GM23338 (cell line): ENCODE measurements at regions not wholly inside any gene's neighbourhood (a gene's known extent, or its start where the extent isn't known, plus 50 kb on each side); places are given as distances from the start of the nearest gene placed in this dataset.

ENCODE experiments used
- ATAC-seq: fragments of 200-7000 bp; cut with Tn5 transposase; 3 replicates; pipeline ENCODE4 v1.9.1; 2020
- DNase-seq: peaks from one replicate; pipeline ENCODE4 v3.0.0-alpha.2; 2015; ENCODE audit warnings: low spot score
- H2AFZ ChIP-seq: fragments of 200-600 bp; sonication (generic); 2 replicates; pipeline ENCODE4 v1.8.0; 2016; ENCODE audit warnings: antibody characterized with exemption, mild to moderate bottlenecking, moderate library complexity
- H3F3A ChIP-seq: fragments of 200-600 bp; sonication (generic); replicated peaks from 2 replicates; pipeline ENCODE4 v1.8.0; 2017; ENCODE audit warnings: antibody characterized with exemption, mixed run types, low read depth
- H3K27ac ChIP-seq: fragments of 200-600 bp; sonication (generic); 2 replicates; pipeline ENCODE4 v1.6.1; 2016; ENCODE audit warnings: low read depth
- H3K27me3 ChIP-seq: fragments of 200-600 bp; sonication (generic); 2 replicates; pipeline ENCODE4 v1.8.0; 2016; ENCODE audit warnings: mild to moderate bottlenecking, mixed run types, moderate library complexity; ENCODE audit not compliant: insufficient read depth
- H3K36me3 ChIP-seq: fragments of 200-600 bp; sonication (generic); 2 replicates; pipeline ENCODE4 v1.8.0; 2016; ENCODE audit warnings: mild to moderate bottlenecking; ENCODE audit not compliant: insufficient read depth
- H3K4me1 ChIP-seq: fragments of 200-600 bp; sonication (generic); 2 replicates; pipeline ENCODE4 v1.8.0; 2016; ENCODE audit warnings: mild to moderate bottlenecking, moderate library complexity; ENCODE audit not compliant: insufficient read depth
- H3K4me2 ChIP-seq: fragments of 200-600 bp; sonication (generic); 2 replicates; pipeline ENCODE4 v1.7.1; 2017; ENCODE audit warnings: mixed run types
- H3K4me3 ChIP-seq: fragments of 200-600 bp; sonication (generic); 2 replicates; pipeline ENCODE4 v1.6.1; 2016; ENCODE audit warnings: mixed run types
- H3K79me2 ChIP-seq: fragments of 200-600 bp; sonication (generic); replicated peaks from 2 replicates; pipeline ENCODE4 v1.8.0; 2017; ENCODE audit warnings: mild to moderate bottlenecking; ENCODE audit not compliant: insufficient read depth
- H3K9me2 ChIP-seq: fragments of 200-600 bp; sonication (generic); 2 replicates; pipeline ENCODE4 v1.8.0; 2017; ENCODE audit not compliant: insufficient read depth
- H4K20me1 ChIP-seq: fragments of 200-600 bp; sonication (generic); replicated peaks from 2 replicates; pipeline ENCODE4 v1.8.0; 2017; ENCODE audit warnings: mild to moderate bottlenecking; ENCODE audit not compliant: insufficient read depth
- H3K27ac Mint-ChIP-seq: 2 replicates; pipeline ENCODE4 v1.8.0; 2020; ENCODE audit warnings: inconsistent platforms, mild to moderate bottlenecking, moderate library complexity, mixed read lengths
- H3K27me3 Mint-ChIP-seq: 3 replicates; pipeline ENCODE4 v1.8.0; 2022; ENCODE audit warnings: low read depth, mild to moderate bottlenecking, moderate library complexity, mixed read lengths, inconsistent platforms; ENCODE audit not compliant: insufficient read depth, poor library complexity
- H3K36me3 Mint-ChIP-seq: 3 replicates; pipeline ENCODE4 v1.8.0; 2021; ENCODE audit warnings: low read depth, mild to moderate bottlenecking, inconsistent platforms, moderate library complexity, mixed read lengths
- H3K4me1 Mint-ChIP-seq: 3 replicates; pipeline ENCODE4 v1.8.0; 2020; ENCODE audit warnings: mild to moderate bottlenecking, inconsistent platforms, mixed read lengths
- H3K4me3 Mint-ChIP-seq: 3 replicates; pipeline ENCODE4 v1.8.0; 2021; ENCODE audit warnings: moderate library complexity, mild to moderate bottlenecking, inconsistent platforms, mixed read lengths
- H3K9me3 Mint-ChIP-seq: 3 replicates; pipeline ENCODE4 v1.8.0; 2020; ENCODE audit warnings: moderate library complexity, mild to moderate bottlenecking, inconsistent platforms, mixed read lengths
- CREB1 ChIP-seq: fragments of 250-450 bp; sonication (Bioruptor Pico); IDR thresholded peaks from 2 replicates; pipeline ENCODE4 v1.5.0; 2020; ENCODE audit warnings: low read depth, mild to moderate bottlenecking, moderate library complexity
- CTCF ChIP-seq, 2 experiments: fragments of 200-600 bp in 1 of 2; sonication (generic) in 1 of 2; conservative IDR thresholded peaks; 2 replicates each; pipeline versions ENCODE4 v1.5.1 to v1.6.1; 2016 to 2017; ENCODE audit warnings: antibody characterized with exemption in 2 of 2, low read depth in 2 of 2, mild to moderate bottlenecking in 2 of 2, moderate library complexity in 1 of 2
- EZH2 ChIP-seq: fragments of 200-600 bp; sonication (generic); IDR thresholded peaks from one replicate; pipeline ENCODE4 v1.8.0; 2017; ENCODE audit warnings: antibody characterized with exemption, mild to moderate bottlenecking, low read depth; ENCODE audit not compliant: unreplicated experiment
- NANOG ChIP-seq: IDR thresholded peaks from 2 replicates; pipeline ENCODE4 v1.6.1; 2016; ENCODE audit warnings: antibody characterized with exemption, borderline replicate concordance
- POLR2AphosphoS5 ChIP-seq: IDR thresholded peaks from 2 replicates; pipeline ENCODE4 v1.6.1; 2016; ENCODE audit warnings: antibody characterized with exemption, low read depth
- REST ChIP-seq: IDR thresholded peaks from one replicate; pipeline ENCODE4 v1.6.1; 2018; ENCODE audit warnings: antibody characterized with exemption; ENCODE audit not compliant: unreplicated experiment
- ZNF114 ChIP-seq: fragments of 250-450 bp; sonication (Bioruptor Pico); IDR thresholded peaks from 2 replicates; pipeline ENCODE4 v1.5.0; 2020; ENCODE audit warnings: mild to moderate bottlenecking, moderate library complexity
- ZNF462 ChIP-seq: fragments of 250-450 bp; sonication (Bioruptor Pico); IDR thresholded peaks from 2 replicates; pipeline ENCODE4 v1.5.0; 2020; ENCODE audit warnings: mild to moderate bottlenecking, moderate library complexity

- TF ChIP-seq REST, result no peak
Observed at GRCh38 chr12:85621041-85621440, 215.2 kb downstream of the RASSF9 start (continued).

GRCh38 chr12:85623763-85624162 lies 212.4 kb downstream of the RASSF9 start:
- Histone ChIP-seq H3K4me2 (no peak overlapping the region), H3K9me2 (no peaks in the 10 kb centered on the region), H3K36me3 (no peaks in the 10 kb centered on the region), H3K27me3 (no peaks in the 10 kb centered on the region), H3K4me3 (no peak overlapping the region), H4K20me1 (no peaks in the 10 kb centered on the region), H2AFZ (no peak overlapping the region), H3F3A (no peaks in the 10 kb centered on the region), H3K27ac (no peak overlapping the region), H3K4me1 (no peaks in the 10 kb centered on the region), H3K79me2 (no peaks in the 10 kb centered on the region)
- H3K4me3 Mint-ChIP-seq, result no peak overlapping the region
- 0 out of 3 replicates have a peak, but pooled peaks cover 3% of the 10 kb centered on the region for H3K4me1 Mint-ChIP-seq
- DNase-seq (no peak), ATAC-seq (no peak)
- no peak overlapping the region for H3K27ac Mint-ChIP-seq
- no peaks in the 10 kb centered on the region for H3K36me3 Mint-ChIP-seq
- no peaks in the 10 kb centered on the region; the same call in 2 of the 3 replicates for H3K9me3 Mint-ChIP-seq
- TF ChIP-seq REST, result no peak
- no peak for TF ChIP-seq ZNF114 (CRISPR knock-in tag)
- TF ChIP-seq ZNF462, result no peak
- TF ChIP-seq NANOG, result no peak
- no peak for TF ChIP-seq CREB1 (CRISPR knock-in tag)
- TF ChIP-seq POLR2AphosphoS5, result no peak
- no peak for TF ChIP-seq EZH2
- no peak for TF ChIP-seq CTCF (conservative IDR thresholded peaks at IDR 0.05; ENCODE audit: low read depth in 2 of 2)
- no peaks in the 10 kb centered on the region for H3K27me3 Mint-ChIP-seq
